Stimulated activated CD4-positive, alpha-beta T cell treated with anti-CD3 and anti-CD28 coated beads, Interleukin-4, amount 100 ng/mL, for 48 hours (primary cell): ENCODE measurements at regions not wholly inside any gene's neighbourhood (a gene's known extent, or its start where the extent isn't known, plus 50 kb on each side); places are given as distances from the start of the nearest gene placed in this dataset.

Source experiments
- DNase-seq, 2 donors: peaks; one replicate each; pipeline ENCODE4 v3.0.0-alpha.2; 2020; ENCODE audit warnings: low read depth in 2 of 2

DNA sequence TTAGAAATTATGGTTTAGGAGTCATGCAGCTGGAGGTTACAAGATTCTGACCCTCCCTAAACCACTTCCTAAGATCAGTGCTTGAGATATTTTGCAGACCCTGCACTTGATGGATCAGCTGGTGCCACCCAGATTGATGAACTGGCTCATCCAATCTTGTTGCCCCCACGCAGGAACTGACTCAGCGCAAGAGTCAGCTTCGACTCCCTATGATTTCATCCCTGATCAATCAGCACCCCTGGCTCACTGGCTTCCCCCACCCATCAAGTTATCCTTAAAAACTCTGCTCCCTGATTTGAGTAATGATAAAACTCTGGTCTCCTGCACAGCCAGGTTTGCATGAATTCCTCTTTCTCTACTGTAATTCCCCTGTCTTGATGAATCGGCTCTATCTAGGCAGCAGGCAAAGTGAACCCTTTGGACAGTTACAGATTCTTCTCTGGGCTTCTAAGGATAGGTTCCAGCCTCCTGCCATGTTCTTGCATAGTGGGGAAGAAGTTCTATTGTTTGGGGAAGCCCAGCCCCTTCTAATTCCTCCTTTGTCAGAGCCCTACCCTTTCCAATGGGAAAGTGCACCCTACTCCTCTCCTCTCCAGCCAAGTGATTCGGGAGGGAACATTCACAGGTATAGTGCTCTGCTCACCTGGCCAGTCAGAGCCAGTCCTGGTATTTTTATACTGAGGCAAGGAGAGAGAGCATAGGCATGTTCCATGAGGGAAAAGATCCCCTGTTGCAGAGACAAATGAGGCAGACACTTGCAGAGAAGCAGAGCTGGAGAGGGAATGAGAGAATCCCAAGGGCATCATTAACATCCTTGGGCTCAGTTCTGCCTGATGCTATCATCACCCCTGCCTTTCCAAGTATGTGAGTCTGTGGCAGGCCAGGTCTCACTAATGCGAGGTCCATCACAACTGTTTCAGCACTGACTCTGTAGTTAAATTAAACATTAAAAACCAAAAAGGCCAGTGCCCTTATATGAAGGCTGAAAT, 224.4 kb upstream of the GALNT17 start:
- DNase-seq: no peak

DNA sequence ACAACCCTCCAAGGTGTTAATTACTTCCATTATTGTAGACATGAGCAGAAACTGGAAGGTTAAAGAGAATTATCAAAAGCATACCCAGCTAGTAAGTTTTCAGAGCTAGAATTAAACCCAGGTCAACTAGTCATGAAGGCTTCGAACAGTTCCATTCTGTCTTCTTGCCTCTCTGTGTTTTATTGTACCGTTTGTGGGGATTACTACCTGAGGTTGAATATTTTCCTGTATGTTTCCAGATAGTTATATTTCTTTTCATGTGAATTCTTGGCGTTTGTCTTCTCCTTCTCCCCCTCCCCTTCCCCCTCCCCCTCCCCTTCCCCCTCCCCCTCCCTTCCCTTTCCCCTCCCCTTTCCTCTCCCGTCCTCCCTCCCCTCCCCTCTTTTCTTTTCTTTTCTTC, 218.0 kb upstream of the GALNT17 start:
- no peak for DNase-seq

- no peak for DNase-seq
These were observed 216.9 kb upstream of the GALNT17 start for GRCh38 chr7:70915067-70915466.

DNA sequence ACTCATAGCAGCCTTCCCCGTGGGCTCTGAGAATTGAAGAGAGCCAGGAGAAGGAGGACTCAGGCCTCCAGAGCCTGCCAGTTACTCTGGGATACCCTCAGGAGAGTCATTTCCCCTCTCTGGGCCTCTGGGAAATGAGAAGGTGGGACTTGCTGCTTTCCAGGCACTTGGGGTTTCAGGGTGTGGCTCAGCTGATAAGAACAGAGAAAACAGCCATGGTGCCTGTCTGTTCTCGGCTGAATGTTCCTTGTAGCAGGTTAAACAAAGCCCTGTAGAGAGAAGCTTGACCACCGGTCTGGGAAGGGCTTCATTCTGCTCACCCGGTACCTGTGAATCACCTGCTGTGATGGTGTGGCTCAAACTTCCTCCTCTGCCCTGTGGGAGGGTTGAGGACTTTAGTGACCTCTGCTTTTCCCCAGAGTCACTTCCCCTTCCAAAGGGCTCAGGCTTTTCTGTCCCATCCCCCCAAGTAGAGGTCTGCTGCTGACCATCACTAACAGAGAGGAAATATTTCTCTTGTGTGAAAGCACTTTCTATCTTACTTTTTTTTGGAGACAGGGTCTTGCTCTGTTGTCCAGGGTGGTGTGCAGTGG, 212.4 kb upstream of the GALNT17 start:
- DNase-seq: no peak

DNA sequence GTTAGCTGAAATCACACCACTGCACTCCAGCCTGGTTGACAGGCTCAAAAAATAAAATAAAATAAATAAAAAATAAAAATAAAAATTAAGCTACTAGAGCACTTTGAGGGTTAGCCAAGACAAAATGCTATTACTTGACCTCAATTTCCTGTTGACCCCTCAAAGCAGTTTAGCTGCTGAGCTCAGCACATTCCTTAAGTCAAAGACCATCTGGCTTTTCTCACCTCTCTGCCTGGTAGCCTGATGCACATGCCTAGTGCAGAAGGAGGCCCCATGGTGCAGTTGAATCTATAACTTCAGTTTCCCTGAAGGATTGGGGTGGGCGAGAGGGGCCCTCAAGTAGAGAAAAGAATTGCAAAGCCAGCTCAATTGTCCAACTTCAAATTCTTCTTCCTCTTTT, 211.1 kb upstream of the GALNT17 start:
- DNase-seq: no peak

- no peak for DNase-seq
These were observed 208.6 kb upstream of the GALNT17 start for GRCh38 chr7:70923181-70923845.

- DNase-seq: no peak
These were observed 206.4 kb upstream of the GALNT17 start for GRCh38 chr7:70925411-70926115.

- no peak for DNase-seq
These were observed 205.3 kb upstream of the GALNT17 start for GRCh38 chr7:70926666-70927065.

GRCh38 chr7:70935311-70935710, 196.6 kb upstream of the GALNT17 start:
- no peak for DNase-seq

DNA sequence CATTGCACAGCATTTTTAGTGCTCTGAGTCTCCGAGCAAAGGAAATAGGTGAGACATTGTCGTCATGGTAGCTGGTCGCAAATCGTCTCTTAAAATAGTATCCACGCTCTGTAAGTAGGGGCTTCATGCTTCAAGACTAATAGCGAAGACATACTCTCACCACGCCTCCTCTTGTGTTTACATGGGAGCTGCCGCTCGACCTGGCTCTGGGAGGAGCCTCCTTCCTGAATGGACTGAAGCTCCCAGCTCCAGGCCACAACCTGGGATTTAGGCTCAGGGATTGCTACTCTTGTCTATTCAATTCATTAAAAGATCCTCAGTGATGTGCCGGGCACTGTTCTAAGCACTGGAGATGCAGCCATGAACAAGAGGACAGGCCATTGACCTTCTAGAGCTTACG, 196.1 kb upstream of the GALNT17 start:
- no peak for DNase-seq

- DNase-seq: no peak
These were observed 194.5 kb upstream of the GALNT17 start for GRCh38 chr7:70937424-70937823.

- no peak for DNase-seq
These were observed 191.3 kb upstream of the GALNT17 start for GRCh38 chr7:70940597-70940996.

GRCh38 chr7:70942791-70943190, 189.2 kb upstream of the GALNT17 start:
- DNase-seq: no peak

DNA sequence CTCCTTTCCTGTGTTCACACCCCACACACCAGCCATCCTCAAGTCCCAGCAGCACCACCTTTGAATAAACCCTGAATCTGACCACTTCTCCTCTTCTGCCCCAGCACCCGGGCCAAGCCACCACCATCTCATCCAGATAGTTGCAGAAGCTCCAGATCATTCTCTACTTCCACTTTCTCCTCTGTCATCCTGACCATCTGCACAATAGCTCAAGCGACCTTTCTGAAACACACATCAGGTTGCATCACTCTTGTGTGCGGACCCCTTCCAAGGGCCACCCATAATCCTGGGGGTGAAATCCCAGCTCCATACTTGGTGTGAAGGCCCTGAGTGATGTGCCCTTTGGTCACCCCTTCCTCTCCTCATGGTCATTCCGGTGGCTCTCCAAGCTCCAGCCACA, 187.4 kb upstream of the GALNT17 start:
- DNase-seq: no peak

DNA sequence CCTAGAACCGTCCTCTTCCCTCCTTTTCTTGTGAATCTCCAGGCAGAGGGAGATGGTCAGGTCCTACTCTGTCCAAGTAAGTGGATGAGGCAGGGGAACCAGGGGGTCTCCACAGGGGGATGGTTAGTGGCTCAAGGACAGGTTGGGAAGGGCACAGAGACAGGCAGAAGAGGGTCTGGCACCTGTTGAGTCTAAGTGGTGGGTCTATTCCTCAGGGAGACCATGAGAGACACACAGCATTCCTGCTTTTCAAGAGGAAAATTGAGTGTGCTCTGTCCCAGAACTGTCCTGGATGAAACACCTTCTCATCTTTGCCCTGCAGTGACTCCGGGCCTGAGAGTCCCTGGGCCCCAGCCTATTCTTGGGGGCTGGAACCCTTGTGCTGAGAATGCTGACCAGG, 184.8 kb upstream of the GALNT17 start:
- no peak for DNase-seq

GRCh38 chr7:70949862-70950261, 182.1 kb upstream of the GALNT17 start:
- no peak for DNase-seq

DNA sequence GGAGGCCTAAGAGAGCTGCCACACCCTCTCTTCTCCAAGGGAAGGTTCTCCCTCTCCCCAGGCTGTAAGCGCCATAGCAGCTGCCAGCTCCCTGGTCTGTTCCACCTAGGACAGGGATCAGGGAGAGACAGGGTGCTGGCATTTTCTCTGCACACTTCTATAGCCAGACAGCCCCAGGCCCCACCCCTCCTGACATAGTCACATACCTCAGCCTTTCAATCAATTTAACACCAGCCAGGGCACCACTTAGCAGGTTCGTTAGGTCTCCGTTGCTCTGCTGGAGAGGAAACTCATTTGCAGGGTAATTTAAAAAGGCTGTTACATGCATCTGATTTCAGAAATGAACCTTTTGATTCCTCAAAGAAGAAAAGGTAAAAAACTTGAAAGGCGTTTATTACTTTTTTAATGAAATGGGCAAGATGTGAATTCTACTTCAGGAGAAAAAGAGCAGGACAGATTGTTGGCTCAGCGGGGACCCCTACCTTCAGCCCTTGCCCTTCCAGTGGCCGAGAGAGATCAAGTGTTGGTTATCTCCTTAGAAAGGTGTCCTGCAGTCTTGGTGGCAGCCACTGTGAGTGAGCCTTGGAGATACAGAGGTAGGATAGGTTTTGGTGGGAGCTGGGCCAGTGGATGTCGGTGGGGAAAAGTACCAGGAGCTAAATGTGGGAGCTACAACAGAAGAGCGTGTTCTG, 180.5 kb upstream of the GALNT17 start:
- no peak for DNase-seq

DNA sequence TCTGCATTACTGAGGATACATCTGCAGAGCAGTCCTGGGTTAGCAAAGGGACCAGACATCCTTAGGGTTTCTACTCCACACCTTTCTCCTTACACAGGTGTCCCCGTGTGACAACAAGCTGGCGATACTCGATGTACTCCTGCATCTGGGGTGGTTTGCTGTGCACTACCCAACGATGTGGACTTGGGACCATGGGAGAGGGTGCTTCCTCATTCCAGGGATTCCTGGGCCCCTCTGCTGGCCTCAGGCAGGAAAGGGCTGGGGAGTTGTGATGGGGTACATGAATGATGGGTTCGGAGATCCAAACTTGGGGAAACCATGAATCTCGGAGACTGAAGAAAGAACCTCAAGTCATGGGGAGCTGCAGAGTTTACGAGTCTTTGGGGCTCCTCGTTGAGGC, 179.6 kb upstream of the GALNT17 start:
- no peak for DNase-seq

DNA sequence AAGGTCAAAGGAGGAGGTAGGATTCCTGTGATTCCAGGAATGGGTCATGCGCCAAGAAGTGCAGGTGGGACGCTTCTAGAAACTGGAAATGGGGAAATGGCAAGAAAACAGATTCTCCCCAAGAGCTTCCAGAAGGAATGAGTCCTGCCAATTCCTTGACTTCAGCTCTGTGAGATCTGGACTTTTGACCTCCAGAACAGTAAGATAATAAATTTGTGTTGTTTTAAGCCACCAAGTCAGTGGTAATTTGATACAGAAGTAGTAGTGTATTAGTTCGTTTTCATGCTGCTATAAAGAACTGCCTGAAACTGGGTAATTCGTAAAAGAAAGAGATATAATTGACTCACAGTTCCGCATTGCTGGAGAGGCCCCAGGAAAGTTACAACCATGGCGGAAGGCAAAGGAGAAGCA, 178.6 kb upstream of the GALNT17 start:
- DNase-seq: no peak

DNA sequence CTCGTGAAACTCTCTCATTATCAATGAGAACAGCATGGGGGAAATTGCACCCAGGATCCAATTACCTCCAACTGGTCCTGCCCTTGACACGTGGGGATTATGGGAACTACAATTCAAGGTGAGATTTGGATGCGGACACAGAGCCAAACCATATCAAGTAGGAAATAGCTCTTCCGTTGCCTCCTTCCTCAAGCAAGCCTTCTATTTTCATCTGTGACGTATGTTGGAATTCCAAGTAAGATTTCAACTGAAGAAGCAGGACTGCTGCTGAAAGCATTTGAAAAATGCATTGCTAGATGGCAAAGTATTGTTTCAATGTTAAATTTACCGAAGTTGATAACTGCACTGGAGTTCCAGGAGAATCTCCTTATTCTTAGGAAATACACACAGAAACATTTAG, 178.1 kb upstream of the GALNT17 start:
- DNase-seq: no peak

GRCh38 chr7:70972693-70973092, 159.3 kb upstream of the GALNT17 start:
- no peak for DNase-seq

GRCh38 chr7:70975754-70976153, 156.2 kb upstream of the GALNT17 start:
- no peak for DNase-seq
